Bone marrow (tissue), 2 donors: ENCODE measurements at regions not wholly inside any gene's neighbourhood (a gene's known extent, or its start where the extent isn't known, plus 50 kb on each side); places are given as distances from the start of the nearest gene placed in this dataset.
"Not testable (repeated sequence)": the region's sequence is repeated elsewhere in the genome, so short reads cannot be mapped to it uniquely, and the experiment has no call there.

ENCODE experiments used
- DNase-seq, 2 donors: peaks; one replicate each; lab custom pipeline; 2025; lab: John Stamatoyannopoulos, UW

DNA sequence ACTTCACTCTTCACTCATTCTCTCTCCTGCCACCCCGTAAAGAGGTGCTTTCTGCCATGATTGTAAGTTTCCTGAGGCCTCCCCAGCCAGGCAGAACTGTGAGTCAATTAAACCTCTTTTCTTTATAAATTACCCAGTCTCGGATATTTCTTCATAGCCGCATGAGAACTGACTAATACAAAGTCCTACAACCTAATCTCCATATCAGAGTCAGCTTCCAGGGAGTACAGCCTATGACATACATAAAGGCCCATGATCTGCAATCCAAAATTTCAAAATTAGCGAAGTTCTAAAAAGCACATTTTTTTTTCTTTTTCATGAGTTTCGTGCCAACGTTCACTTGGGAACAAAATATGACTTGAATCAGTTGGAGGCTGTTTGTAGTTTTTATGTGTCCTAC, 256.9 kb upstream of the DUSP10 start:
- no peak for DNase-seq

DNA sequence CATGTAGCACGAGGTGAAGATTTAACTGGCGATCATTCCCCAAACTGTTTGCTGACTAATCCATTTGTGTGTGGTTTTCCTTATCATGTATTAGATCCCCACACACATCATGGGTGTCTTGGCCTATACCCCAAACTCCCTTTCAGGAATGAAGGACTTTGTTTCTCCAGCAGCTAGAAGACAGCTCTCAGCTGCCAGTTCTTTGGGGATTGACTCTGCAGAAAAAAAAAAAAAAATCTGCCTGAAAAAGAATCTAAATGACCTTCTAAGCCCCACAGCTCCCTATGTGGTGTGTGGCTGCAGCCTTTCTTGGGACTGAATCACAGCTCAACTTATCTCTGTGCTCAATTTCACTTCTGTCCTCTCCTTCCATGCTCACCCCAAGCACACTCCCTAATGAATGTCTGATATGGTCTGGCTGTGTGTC, 256.3 kb upstream of the DUSP10 start:
- no peak for DNase-seq

DNA sequence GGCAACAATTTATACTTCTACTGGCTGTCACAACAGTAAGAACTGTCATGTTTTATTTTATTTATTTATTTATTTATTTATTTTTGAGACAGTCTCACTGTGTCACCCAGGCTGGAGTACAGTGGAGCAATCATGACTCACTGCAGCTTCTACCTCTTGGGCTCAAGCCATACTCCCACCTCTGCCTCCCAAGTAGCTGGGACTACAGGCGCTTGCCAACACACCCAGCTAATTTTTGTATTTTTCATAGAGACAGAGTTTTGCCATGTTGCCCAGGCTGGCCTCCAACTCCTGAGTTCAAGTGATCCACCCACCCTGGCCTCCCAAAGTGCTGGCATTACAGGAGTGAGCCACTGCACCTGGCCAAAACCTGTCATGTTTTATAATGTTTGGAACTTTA, 255.1 kb upstream of the DUSP10 start:
- DNase-seq: not testable (repeated sequence)

DNA sequence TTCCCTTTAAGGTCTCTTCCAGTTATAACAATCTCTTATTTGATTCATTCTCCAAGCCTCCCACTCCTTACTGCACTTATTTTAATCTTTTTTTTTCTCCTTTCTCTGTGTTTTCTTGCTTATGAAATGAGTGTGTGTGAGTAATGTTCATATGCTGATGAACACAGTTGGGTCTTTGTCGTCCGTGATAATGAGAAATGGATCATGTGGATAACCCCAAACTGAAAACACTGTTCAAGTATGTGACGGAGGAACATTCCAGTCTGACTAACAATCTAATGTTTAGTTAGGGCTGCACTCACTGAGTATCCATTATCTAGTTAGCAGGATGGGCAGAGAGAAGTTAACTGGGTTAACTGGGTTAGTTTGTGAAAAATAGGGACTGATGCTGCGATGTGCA, 253.1 kb upstream of the DUSP10 start:
- DNase-seq: no peak

DNA sequence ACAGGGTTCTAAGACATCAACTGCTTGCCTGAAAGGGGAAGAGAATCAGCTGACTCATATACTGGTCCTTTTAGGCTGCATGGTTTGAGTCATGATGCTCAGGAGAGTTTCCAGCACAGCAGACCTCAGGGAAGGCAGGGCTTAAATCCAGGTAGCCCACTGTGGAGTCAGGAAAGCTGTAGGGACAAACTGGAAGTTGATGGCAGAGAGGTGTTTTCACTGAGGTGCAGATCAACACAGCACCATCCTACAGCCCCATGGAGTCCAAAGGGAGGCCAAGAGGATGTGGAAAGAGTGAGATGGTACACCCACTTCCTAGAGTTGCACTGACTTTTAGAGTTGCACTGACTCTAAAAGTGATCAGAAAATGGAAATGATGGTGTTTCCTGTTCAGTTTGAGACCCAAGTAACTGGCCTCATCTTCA, 252.4 kb upstream of the DUSP10 start:
- DNase-seq: peak; percentile 9 to 21

DNA sequence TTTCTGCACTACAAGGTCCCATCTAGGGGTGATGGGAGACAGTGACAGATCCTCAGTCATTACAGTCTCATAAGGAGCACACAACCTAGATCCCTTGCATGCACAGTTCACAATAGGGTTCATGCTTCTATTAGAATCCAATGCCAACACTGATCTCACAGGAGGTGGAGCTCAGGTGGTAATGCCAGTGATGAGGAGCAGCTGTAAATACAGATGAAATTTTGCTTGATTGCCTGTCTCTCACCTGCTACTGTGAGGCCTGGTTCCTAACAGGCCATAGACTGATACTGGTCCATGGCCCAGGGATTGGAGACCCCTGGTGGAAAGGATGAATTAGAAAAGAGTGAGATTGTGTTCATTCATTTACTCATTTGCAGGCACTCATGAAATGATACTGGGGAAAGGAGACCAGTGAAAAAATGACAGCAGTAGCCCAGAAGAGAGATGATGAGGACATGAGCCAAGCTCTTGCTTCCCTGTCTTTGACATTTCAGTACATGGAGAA, 251.6 kb upstream of the DUSP10 start:
- no peak for DNase-seq

DNA sequence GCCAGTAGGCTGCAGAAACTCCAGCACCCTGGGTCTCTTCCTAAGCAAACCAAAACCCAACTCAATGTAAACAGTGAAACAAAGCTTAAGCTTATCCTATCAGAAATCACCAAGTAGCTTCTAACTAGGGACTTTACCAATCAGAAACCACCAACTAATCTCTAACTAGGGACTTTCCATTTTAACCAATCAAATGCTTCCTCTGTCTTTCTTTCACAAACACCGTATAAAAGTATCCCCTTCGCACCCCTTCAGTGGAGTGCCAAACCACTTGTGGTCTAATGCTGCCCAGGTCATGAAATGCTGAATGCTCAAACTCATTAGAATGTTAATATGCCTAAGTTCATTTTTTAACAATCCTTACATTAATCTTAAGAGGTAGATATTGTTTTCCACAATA, 250.5 kb upstream of the DUSP10 start:
- no peak for DNase-seq

DNA sequence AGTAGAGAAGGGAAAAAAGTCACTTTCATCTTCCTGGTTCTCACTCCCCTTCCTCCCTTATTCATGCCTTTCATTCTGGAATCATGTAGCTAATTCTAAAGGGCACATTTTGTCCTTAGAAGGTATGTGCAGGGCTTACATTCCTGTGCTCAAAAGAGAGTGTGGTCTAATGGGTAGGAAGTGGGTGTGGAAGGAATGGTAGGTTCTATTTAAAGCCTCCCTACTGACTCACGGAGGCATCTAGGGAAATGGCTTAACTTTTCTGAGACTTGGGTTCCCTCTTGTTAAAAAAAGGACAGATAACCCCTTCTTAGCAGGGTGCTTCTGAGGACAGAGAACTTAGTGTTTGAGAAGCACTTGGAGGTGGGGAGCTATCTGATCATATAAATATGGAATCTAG, 249.3 kb upstream of the DUSP10 start:
- peak in 1 of 2 donors; percentile 3 for DNase-seq

DNA sequence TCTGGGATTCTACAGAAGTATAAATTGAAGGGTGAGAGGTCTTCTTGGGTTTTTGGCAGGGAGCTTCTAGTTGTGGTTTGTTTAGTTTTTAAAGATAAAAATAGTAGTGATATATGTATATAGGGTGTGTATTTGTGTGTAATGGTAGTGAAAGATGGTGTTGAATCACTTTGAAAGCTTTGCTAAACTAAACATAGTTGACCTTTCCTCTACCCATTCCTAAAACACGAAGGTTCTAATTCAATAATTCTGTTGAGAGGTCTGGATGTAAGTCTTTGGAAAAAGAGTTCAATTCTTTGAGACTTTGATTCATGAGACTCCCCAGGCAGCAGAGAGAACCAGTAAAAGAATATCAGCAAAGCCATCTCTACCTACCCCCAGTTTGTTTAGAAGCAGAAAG, 247.9 kb upstream of the DUSP10 start:
- DNase-seq: no peak

DNA sequence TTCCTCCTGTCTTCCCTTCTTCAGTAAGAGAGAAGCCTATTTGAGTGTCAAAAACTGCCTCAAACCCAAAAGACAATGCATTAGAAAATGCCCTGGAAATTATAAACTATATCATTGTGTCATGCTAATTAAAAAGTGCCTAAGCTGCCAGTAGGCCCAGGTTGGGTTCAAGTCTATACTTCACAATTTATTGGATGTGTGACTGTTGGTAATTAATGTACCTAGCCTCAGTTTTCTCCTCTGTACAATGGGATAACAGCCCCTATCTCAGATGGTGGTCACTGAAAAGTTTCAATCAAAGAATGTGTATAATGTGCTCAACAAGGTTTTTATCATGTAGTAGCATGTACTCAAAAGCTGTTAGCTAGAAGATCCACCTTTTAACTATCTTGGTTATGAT, 246.9 kb upstream of the DUSP10 start:
- DNase-seq: no peak

DNA sequence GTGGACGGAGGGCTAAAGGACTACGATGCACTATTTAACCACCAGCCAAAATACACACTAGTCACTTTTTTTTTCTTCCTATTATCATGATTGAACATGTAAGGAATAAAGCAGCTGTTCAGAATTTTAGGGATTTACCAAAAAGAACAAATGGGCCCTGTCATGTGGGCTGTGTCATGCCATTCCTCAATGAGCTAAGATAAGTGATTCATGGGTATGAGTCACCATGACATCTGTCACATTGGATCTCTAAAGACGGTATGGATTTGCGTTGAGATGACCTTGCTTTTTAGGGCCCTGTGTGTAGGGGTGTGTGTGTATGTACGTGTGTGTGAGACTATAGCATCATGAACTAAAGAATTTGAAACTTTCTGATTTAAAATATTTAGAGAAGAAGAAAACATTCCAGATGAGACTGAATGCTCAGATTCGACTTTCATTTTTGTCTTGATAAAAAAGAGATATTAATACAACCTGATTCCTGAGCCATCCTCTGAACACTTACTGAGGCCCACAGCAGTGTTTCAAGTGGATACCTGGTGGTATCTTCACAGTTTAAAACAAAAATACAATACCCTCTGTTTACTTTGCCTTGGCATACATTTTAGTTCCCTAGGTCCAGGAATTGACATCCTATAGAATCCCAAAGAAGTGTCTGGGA, 246.1 kb upstream of the DUSP10 start:
- no peak for DNase-seq

DNA sequence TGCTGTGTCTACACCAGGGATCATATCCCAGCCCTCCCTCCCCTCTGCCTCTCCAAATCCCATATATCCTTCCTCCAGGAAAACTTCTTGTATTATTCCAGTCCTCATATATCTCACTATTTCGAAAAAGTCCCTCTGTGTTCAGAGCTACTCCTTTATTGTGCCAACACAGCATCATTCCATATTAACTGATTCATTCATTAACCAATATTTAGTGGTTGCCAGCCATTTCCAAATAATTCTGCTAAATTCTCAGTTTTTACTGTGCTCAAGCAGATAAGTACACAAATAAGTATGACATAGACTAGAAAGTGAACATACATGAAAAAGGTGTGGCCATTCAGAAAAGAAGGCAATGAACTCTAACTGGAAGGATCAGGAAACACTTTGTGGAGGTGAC, 241.6 kb upstream of the DUSP10 start:
- DNase-seq: no peak

DNA sequence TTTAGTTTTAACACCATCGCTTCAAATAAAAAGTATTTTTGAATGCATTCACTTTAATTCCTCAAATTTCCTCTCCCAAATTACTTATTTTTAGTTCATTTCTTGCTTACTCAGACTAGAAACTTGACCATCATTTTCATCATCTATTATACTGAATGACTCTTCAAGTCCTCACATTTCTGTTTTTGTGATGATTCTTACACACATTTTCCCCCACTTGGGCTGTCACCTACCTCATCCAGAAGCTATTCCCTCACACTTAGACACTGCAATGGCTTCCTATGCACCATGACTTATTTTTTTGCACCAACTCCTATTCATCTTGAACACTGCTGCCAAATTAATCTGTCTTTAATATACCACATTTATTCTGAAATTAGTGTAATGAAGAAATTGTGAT, 239.6 kb upstream of the DUSP10 start:
- DNase-seq: no peak

DNA sequence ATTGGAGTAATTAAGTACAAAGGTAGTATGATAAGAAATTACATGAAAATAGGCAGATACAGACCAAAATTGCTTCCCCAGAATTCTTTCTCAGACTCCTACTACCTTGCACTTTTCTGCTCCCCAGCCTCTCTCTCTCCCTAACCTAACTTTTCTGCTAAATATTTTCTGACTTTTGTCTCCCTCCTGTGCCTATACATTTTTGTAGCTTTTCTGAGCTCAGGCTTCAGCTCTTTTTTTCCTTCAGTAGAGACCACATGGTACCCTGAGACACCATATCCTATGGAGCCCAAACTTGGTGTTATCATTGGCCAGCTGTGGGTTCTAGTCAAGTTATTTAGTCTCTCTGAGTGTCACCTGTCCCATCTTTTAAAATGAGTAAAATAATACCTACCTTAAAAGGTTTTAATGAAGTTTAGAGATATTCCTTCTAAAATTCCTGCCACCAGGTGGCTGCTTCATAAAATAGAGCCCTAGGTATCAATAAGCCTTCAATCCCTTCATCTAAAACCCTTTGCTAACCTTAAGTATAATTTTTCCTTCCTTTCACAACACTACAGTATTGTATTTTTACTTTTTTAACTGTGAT, 237.6 kb upstream of the DUSP10 start:
- DNase-seq: no peak

DNA sequence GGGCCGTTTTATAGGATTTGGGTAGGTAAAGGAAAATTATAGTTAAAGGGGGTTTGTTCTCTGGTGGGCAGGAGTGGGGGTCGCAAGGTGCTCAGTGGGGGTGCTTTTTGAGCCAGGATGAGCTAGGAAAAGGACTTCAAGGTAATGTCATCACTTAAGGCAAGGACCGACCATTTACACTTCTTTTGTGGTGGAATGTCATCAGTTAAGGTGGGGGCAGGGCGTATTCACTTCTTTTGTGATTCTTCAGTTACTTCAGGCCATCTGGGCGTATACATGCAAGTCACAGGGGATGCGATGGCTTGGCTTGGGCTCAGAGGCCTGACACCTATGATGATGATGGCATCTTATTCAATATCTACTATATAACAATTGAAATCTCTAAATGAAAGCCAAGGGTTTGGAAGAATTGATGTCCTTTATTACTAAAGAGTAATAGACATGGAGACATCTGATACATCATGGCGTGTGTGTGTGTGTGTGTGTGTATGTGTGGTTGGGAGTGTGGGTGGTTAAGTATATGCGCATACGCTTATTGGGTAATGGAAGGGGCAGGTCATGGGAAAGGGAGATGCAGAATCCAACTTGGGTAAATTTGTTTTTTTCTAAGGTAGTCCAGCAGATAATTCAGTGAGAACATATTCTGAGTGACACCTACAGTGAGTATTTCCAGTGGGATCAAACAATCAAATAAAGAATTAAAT, 236.9 kb upstream of the DUSP10 start:
- DNase-seq: not testable (repeated sequence)

DNA sequence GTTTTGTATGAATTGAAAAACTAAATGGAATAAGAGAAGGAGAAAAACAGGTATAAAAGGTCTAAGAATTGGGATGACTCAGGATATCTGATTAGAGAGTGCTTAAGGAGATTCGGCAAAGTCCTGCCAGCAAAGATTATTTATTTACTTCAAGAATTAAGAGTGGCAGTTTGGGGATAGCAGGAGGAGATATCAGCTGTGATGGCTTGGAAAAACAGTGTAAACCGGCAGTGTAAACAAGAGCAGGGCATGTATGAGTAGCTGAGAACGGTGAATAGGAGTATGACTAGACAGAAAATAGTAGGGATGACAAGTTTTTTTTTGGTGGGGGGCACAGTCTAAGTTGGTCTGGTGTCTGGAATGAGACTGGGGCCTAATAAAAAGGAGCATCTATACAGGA, 231.9 kb upstream of the DUSP10 start:
- not testable (repeated sequence) for DNase-seq

DNA sequence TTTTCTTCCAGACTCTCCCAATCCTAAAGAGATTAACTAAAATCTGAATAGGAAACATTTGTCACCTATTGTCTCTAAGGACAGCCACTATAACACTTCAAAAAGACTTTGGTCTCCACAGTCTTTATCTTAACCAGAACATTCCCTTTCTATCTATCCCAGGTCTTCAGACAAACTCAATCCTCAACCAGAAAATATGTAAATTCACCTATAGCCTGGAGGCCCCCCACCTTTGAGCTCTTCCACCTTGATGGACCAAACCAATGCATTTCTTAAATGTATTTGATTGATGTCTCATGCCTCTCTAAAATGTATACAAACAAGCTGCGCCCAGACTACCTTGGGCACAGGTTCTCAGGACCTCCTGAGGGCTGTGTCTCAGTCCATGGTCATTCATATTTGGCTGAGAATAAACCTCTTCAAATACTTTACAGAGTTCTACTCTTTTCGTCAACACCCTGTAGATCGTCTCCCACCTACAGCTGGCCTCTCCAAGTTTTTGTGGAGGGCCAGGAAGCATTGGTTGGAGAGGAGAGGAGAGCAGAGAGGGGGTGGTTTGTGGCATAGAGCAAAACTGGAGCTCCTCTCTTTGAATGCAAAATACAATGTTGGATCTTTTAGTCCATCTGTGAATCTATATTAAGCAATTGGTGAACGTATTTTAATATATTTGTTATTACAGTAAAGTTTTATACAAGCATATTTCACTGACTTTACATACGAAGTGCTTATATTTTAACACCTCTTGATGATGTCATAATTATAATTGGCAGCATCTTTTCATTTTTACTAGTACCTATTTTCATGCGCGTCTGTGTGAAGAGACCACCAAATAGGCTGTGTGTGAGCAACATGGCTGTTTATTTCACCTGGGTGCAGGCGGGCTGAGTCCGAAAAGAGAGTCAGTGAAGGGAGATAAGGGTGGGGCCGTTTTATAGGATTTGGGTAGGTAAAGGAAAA, 230.7 kb upstream of the DUSP10 start:
- DNase-seq: no peak

DNA sequence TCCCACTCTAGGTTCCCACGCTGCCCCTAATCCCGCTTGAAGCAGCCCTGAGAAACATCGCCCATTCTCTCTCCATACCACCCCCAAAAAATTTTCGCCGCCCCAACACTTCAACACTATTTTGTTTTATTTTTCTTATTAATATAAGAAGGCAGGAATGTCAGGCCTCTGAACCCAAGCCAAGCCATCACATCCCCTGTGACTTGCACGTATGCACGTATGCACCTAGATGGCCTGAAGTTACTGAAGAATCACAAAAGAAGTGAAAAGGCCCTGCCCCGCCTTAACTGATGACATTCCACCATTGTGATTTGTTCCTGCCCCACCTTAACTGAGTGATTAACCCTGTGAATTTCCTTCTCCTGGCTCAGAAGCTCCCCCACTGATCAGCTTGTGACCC, 229.1 kb upstream of the DUSP10 start:
- not testable (repeated sequence) for DNase-seq

DNA sequence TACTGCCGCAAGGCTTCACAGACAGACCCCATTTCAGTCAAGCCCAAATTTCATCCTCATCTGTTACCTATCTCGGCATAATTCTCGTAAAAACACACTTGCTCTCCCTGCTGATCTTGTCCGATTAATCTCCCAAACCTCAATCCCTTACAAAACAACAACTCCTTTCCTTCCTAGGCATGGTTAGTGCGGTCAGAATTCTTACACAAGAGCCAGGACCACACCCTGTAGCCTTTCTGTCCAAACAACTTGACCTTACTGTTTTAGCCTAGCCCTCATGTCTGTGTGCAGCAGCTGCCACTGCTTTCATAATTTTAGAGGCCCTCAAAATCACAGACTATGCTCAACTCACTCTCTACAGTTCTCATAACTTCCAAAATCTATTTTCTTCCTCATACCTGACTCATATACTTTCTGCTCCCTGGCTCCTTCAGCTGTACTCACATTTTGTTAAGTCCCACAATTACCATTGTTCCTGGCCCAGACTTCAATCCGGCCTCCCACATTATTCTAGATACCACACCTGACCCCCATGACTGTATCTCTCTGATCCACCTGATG, 227.5 kb upstream of the DUSP10 start:
- not testable (repeated sequence) for DNase-seq

DNA sequence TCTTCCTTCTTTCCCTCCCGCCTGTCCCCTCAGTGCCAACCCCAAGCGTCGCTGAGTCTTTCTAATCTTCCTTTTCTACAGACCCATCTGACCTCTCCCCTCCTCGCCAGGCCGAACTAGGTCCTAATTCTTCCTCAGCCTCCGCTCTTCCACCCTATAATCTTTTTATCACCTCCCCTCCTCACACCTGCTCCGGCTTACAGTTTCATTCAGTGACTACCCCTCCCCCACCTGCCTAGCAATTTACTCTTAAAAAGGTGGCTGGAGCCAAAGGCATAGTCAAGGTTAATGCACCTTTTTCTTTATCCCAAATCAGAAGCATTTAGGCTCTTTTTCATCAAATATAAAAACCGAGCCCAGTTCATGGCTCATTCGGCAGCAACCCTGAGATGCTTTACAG, 225.6 kb upstream of the DUSP10 start:
- DNase-seq: not testable (repeated sequence)

DNA sequence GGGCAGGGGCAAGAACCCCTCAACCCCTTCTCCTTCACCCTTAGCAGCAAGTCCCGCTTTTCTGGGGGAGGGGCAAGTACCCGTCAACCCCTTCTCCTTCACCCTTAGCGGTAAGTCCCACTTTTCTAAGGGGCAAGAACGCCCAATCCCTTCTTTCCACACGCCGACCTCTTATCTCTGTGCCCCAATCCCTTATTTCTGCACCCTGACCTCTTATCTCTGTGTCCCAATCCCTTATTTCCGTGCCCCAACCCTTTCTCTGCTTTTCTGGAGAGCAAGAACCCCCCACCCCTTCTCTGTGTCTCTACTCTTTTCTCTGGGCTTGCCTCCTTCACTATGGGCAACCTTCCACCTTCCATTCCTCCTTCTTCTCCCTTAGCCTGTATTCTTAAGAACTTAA, 225.0 kb upstream of the DUSP10 start:
- not testable (repeated sequence) for DNase-seq

DNA sequence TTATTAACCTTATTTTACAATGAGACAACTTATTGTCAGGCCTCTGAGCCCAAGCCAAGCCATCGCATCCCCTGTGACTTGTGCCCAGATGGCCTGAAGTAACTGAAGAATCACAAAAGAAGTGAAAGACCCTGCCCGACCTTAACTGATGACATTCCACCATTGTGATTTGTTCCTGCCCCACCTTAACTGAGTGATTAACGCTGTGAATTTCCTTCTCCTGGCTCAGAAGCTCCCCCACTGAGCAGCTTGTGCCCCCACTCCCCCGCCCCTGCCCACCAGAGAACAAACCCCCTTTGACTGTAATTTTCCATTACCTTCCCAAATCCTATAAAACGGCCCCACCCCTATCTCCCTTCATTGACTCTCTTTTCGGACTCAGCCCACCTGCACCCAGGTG, 224.0 kb upstream of the DUSP10 start:
- not testable (repeated sequence) for DNase-seq
